ENCODE measurements at regions not wholly inside any gene's neighbourhood (a gene's known extent, or its start where the extent isn't known, plus 50 kb on each side); places are given as distances from the start of the nearest gene placed in this dataset.
A peak's percentile ranks its signal among the peaks of the same experiment; 100 is the strongest.

DNA sequence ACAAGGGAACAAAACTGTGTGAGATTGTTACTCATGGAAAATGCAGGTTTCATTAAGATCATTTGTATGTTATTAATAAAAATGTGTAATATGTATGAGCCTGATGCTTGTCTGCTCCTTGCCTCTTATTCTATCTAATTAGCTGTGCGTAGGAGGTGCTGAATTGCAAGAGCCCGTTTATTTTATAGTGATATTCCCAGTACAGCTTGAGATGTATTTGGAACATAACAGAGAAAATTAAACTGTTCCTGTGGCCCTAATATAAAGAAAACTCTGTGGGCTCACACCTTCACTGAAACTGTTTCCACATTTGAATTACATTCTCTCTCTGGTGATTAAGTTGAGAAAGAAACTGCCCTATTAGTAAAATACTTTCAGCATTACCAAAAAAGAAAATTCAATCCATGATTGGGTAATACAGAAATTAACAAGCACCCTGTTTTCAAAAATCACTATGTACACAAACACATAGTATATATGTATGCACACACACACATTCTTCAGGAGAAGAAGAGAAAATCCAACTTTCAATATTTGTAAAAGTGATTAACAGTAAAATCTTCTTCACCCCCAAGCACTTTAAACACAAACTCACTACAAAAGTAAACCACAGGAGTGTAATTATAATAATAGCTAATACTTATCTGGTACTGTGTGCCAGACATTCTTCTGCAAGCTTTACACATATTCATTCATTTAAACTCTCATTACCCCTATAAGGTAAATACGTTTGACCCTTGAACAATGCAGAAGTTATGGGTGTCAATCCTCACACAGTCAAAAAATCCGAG, 233.2 kb downstream of the PHLDA1 start:
- Histone ChIP-seq H3K4me3 (no peak overlapping the region), H2AFZ (replicated peaks) (no peak overlapping the region), H3F3A (ENCODE audit: low read depth) (no peaks in the 10 kb centered on the region), H3K79me2 (ENCODE audit: low read depth) (no peaks in the 10 kb centered on the region), H3K27ac (no peak overlapping the region), H3K36me3 (no peaks in the 10 kb centered on the region), H3K9me3 (ENCODE audit: low read depth) (no peaks in the 10 kb centered on the region), H4K20me1 (ENCODE audit: low read depth) (no peaks in the 10 kb centered on the region), H3K4me1 (no peaks in the 10 kb centered on the region), H3K27me3 (no peaks in the 10 kb centered on the region), H3K9ac (no peak overlapping the region), H3K4me2 (no peak overlapping the region)
- Mint-ChIP-seq H3K27ac (no peak overlapping the region), H3K27me3 (ENCODE audit: insufficient read depth, low read depth) (peaks cover 6% of the 10 kb centered on the region), H3K4me1 (no peaks in the 10 kb centered on the region), H3K4me3 (no peak overlapping the region), H3K36me3 (peaks cover 2% of the 10 kb centered on the region), H3K9me3 (peaks cover 3% of the 10 kb centered on the region)
- DNase-seq (ENCODE audit: low spot score) = no peak
- TF ChIP-seq EZH2 (IDR thresholded peaks at IDR 0.05) (no peak), EZH2phosphoT487 (IDR thresholded peaks at IDR 0.05) (no peak)
- TF ChIP-seq, protein P1, sequence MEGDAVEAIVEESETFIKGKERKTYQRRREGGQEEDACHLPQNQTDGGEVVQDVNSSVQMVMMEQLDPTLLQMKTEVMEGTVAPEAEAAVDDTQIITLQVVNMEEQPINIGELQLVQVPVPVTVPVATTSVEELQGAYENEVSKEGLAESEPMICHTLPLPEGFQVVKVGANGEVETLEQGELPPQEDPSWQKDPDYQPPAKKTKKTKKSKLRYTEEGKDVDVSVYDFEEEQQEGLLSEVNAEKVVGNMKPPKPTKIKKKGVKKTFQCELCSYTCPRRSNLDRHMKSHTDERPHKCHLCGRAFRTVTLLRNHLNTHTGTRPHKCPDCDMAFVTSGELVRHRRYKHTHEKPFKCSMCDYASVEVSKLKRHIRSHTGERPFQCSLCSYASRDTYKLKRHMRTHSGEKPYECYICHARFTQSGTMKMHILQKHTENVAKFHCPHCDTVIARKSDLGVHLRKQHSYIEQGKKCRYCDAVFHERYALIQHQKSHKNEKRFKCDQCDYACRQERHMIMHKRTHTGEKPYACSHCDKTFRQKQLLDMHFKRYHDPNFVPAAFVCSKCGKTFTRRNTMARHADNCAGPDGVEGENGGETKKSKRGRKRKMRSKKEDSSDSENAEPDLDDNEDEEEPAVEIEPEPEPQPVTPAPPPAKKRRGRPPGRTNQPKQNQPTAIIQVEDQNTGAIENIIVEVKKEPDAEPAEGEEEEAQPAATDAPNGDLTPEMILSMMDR (IDR thresholded peaks at IDR 0.05) = no peak

DNA sequence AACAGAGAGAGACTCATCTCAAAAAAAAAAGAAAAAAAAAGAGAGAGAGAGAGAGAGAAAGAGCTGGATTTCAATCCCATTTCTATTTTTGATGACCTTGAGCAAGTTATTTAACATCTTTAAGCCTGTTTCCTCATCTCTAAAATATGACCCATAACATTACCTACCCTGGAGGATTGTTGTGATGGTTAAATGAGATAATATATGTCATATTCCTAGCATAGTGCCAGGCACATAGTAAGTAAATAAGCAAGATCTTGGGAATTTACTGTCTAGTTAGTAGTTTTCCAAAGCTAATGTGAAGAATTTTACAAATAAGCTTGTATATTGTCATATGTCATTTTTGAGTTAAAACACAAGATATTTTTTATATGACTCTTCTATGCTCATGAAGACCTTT, 236.5 kb downstream of the PHLDA1 start:
- Mint-ChIP-seq H3K27ac (no peak overlapping the region), H3K4me1 (no peaks in the 10 kb centered on the region), H3K36me3 (no peaks in the 10 kb centered on the region), H3K27me3 (ENCODE audit: insufficient read depth, low read depth) (peaks cover 6% of the 10 kb centered on the region), H3K9me3 (no peaks in the 10 kb centered on the region), H3K4me3 (no peak overlapping the region)
- no peak for DNase-seq (ENCODE audit: low spot score)
- Histone ChIP-seq H3K4me1 (no peaks in the 10 kb centered on the region), H3K9ac (no peak overlapping the region), H3K36me3 (no peaks in the 10 kb centered on the region), H3K9me3 (ENCODE audit: low read depth) (no peaks in the 10 kb centered on the region), H3K27ac (no peak overlapping the region), H3K79me2 (ENCODE audit: low read depth) (no peaks in the 10 kb centered on the region), H3F3A (ENCODE audit: low read depth) (no peaks in the 10 kb centered on the region), H3K27me3 (no peaks in the 10 kb centered on the region), H3K4me3 (no peak overlapping the region), H2AFZ (replicated peaks) (no peak overlapping the region), H3K4me2 (no peak overlapping the region), H4K20me1 (ENCODE audit: low read depth) (no peaks in the 10 kb centered on the region)
- no peak for TF ChIP-seq EZH2phosphoT487 (IDR thresholded peaks at IDR 0.05)
- TF ChIP-seq, protein P1 (IDR thresholded peaks at IDR 0.05) = no peak
- TF ChIP-seq EZH2 (IDR thresholded peaks at IDR 0.05) = no peak

- no peaks in the 10 kb centered on the region for H3K36me3 ChIP-seq
- no peaks in the 10 kb centered on the region for H3K79me2 ChIP-seq (ENCODE audit: low read depth)
- Mint-ChIP-seq H3K36me3 (no peaks in the 10 kb centered on the region), H3K9me3 (no peaks in the 10 kb centered on the region), H3K27me3 (ENCODE audit: insufficient read depth, low read depth) (peaks cover 9% of the 10 kb centered on the region), H3K4me1 (no peaks in the 10 kb centered on the region), H3K4me3 (no peak overlapping the region), H3K27ac (no peak overlapping the region)
- no peaks in the 10 kb centered on the region for H3K27me3 ChIP-seq
- TF ChIP-seq EZH2phosphoT487 (IDR thresholded peaks at IDR 0.05) (no peak), EZH2 (IDR thresholded peaks at IDR 0.05) (no peak)
- TF ChIP-seq, protein P1 (IDR thresholded peaks at IDR 0.05) = no peak
- H3F3A ChIP-seq (ENCODE audit: low read depth) = no peaks in the 10 kb centered on the region
- no peaks in the 10 kb centered on the region for H3K9me3 ChIP-seq (ENCODE audit: low read depth)
- peak overlapping the region; percentile 44 for H2AFZ ChIP-seq (replicated peaks)
- H3K9ac ChIP-seq = no peak overlapping the region
- no peaks in the 10 kb centered on the region for H4K20me1 ChIP-seq (ENCODE audit: low read depth)
- DNase-seq (ENCODE audit: low spot score) = no peak
- H3K4me3 ChIP-seq = no peak overlapping the region
- H3K27ac ChIP-seq = no peak overlapping the region
- no peaks in the 10 kb centered on the region for H3K4me1 ChIP-seq
- H3K4me2 ChIP-seq = no peak overlapping the region
Measured at GRCh38 chr12:75792687-75793086, 238.9 kb downstream of the PHLDA1 start.
